ENCODE measurements at regions not wholly inside any gene's neighbourhood (a gene's known extent, or its start where the extent isn't known, plus 50 kb on each side); places are given as distances from the start of the nearest gene placed in this dataset.
"Not testable (repeated sequence)": the region's sequence is repeated elsewhere in the genome, so short reads cannot be mapped to it uniquely, and the experiment has no call there.

DNA sequence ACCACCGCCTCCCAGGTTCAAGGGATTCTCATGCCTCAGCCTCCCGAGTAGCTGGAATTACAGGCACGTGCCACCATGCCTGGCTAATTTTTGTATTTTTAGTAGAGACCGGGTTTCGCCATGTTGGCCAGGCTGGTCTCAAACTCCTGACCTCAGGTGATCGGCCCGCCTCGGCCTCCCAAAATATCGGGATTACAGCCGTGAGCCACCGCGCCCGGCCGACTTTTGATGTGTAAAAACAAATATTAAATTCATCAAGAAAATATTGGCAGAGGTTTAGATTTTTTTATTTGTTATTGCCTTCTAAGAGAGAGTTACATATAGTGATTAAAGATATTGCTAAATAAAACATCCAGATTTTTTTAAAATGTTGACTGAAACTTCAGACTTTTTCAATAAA lies 390.8 kb upstream of the SLC10A2 start:
- TF ChIP-seq, protein P1, sequence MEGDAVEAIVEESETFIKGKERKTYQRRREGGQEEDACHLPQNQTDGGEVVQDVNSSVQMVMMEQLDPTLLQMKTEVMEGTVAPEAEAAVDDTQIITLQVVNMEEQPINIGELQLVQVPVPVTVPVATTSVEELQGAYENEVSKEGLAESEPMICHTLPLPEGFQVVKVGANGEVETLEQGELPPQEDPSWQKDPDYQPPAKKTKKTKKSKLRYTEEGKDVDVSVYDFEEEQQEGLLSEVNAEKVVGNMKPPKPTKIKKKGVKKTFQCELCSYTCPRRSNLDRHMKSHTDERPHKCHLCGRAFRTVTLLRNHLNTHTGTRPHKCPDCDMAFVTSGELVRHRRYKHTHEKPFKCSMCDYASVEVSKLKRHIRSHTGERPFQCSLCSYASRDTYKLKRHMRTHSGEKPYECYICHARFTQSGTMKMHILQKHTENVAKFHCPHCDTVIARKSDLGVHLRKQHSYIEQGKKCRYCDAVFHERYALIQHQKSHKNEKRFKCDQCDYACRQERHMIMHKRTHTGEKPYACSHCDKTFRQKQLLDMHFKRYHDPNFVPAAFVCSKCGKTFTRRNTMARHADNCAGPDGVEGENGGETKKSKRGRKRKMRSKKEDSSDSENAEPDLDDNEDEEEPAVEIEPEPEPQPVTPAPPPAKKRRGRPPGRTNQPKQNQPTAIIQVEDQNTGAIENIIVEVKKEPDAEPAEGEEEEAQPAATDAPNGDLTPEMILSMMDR (IDR thresholded peaks at IDR 0.05): not testable (repeated sequence)
- TF ChIP-seq POLR2A (IDR thresholded peaks at IDR 0.05): not testable (repeated sequence)
